Activated CD8-positive, alpha-beta T cell treated with anti-CD3 and anti-CD28 coated beads, Interleukin-2, amount 10 ng/mL, durations not matched to agents 7 days and 5 days (primary cell): ENCODE measurements at regions not wholly inside any gene's neighbourhood (a gene's known extent, or its start where the extent isn't known, plus 50 kb on each side); places are given as distances from the start of the nearest gene placed in this dataset.

Source experiments
- ATAC-seq: fragments of 150-1000 bp; cut with Tn5 transposase; one replicate; pipeline ENCODE4 v1.10.0; 2021; ENCODE audit warnings: moderate library complexity
- CTCF ChIA-PET: fragments of 350-600 bp; sonication (Branson Sonifier 250); formaldehyde crosslinking; loops from one replicate; lab custom pipeline; 2021; ENCODE audit warnings: antibody characterized with exemption; lab: Charles Lee
- POLR2A ChIA-PET: fragments of 350-600 bp; sonication (Branson Sonifier 250); formaldehyde crosslinking; loops from one replicate; lab custom pipeline; 2021; ENCODE audit warnings: antibody characterized with exemption; lab: Charles Lee
- DNase-seq: peaks from one replicate; pipeline ENCODE4 v3.0.0-alpha.2; 2020
- H3K27ac Mint-ChIP-seq: one replicate; pipeline ENCODE4 v1.8.0; 2021; ENCODE audit warnings: mild to moderate bottlenecking, mixed read lengths
- H3K27me3 Mint-ChIP-seq: one replicate; pipeline ENCODE4 v1.8.0; 2021; ENCODE audit warnings: low read depth, mixed read lengths
- H3K36me3 Mint-ChIP-seq: one replicate; pipeline ENCODE4 v1.8.0; 2021; ENCODE audit warnings: low read depth, mixed read lengths
- H3K4me1 Mint-ChIP-seq: one replicate; pipeline ENCODE4 v1.8.0; 2021; ENCODE audit warnings: low read depth, mixed read lengths
- H3K4me3 Mint-ChIP-seq: one replicate; pipeline ENCODE4 v1.8.0; 2021; ENCODE audit warnings: mild to moderate bottlenecking, mixed read lengths
- H3K9me3 Mint-ChIP-seq: one replicate; pipeline ENCODE4 v1.8.0; 2022; ENCODE audit warnings: mixed read lengths; ENCODE audit not compliant: insufficient read depth

DNA sequence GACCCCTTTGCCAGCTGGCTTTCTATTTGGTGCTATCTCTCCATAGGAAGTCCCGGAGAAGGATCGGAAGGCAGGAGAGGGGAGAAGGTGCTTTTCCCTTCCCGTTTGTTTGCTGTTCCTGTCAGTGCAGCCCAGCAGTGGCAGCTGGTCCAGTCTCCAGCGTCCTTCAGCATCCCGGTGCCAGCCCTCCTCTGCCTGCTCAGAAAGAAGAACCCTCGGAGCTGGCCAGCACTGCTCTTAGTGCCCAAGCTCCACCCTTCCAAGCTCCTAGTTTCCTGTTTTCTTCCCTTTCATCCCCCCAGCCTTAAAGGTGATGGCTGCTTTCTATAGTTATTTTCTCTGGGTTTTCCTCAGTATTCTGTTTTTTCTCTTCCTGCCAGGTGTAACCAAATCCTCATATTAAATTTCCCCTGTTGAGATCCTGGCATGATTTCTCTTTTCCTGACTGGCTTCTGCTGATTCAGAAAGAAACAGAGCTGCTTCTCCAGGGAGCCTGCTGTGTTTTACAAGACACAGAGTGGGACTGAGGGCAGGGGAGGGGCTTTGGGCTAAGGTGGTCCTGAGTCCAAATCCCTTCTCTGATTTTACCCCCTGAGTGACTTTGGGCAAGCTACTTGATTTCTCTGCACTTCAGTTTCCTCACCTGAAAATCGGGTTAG, 186.8 kb downstream of the COPRS start:
- no peaks in the 10 kb centered on the region for H3K9me3 Mint-ChIP-seq
- peaks cover 5% of the 10 kb centered on the region for H3K4me1 Mint-ChIP-seq
- POLR2A ChIA-PET = interaction anchor here (0.7 kb wide), 1 partner anchor 128 kb away, joined by 3 read pairs; no protein-coding TSS in a partner anchor
- H3K27ac Mint-ChIP-seq = no peak overlapping the region
- H3K27me3 Mint-ChIP-seq = peaks cover 23% of the 10 kb centered on the region
- no peak overlapping the region for H3K4me3 Mint-ChIP-seq
- no peak for ATAC-seq
- H3K36me3 Mint-ChIP-seq = no peaks in the 10 kb centered on the region
- no peak for DNase-seq
- CTCF ChIA-PET = no interaction called here

DNA sequence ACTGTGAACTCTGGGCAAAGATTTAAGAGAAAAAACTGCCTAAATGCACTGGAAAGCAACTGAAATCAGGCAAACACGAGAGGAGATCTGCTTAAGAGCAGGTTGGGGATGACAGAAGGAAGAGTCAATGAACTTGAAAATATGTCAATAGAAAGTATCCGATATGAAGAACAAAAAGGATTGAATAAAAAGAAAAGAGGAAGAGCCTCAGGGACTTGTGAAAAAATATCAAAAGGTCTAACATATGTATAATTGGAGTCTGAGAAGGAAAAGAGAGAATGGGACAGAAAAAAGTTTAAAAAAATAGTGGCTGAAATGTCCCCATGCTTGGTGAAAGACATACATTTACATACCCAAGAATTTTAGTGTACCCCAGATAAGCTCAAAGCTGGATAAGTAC, 195.5 kb downstream of the COPRS start:
- Mint-ChIP-seq H3K27ac (no peak overlapping the region), H3K36me3 (no peaks in the 10 kb centered on the region), H3K4me1 (no peaks in the 10 kb centered on the region), H3K9me3 (no peaks in the 10 kb centered on the region), H3K27me3 (peaks cover 30% of the 10 kb centered on the region), H3K4me3 (no peak overlapping the region)
- DNase-seq (no peak), ATAC-seq (no peak)
- POLR2A ChIA-PET = no interaction called here
- CTCF ChIA-PET = no interaction called here

DNA sequence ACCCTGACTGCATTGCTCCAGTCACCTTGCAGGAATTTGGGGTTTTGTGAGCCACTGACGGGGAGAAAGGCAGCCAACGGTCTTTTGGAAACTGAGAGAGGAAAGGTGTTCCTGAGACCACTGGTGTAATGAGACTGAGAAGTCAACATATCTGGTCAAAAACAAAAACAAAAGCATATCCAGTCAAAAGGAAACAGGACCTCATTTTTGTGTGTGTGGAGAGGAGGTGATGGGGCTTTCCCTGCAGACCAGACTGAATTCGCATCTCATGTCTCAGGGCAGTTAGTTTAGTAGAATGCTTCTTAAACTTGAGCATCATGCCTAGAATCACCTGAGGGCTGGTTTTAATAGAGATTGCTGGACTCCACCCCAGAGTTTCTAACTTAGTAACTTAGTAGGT, 198.4 kb downstream of the COPRS start:
- DNase-seq (no peak), ATAC-seq (no peak)
- H3K27ac Mint-ChIP-seq = no peak overlapping the region
- H3K36me3 Mint-ChIP-seq = no peaks in the 10 kb centered on the region
- ChIA-PET POLR2A (no interaction called here), CTCF (no interaction called here)
- no peak overlapping the region for H3K4me3 Mint-ChIP-seq
- no peaks in the 10 kb centered on the region for H3K4me1 Mint-ChIP-seq
- H3K27me3 Mint-ChIP-seq = peaks cover 20% of the 10 kb centered on the region
- H3K9me3 Mint-ChIP-seq = no peaks in the 10 kb centered on the region

DNA sequence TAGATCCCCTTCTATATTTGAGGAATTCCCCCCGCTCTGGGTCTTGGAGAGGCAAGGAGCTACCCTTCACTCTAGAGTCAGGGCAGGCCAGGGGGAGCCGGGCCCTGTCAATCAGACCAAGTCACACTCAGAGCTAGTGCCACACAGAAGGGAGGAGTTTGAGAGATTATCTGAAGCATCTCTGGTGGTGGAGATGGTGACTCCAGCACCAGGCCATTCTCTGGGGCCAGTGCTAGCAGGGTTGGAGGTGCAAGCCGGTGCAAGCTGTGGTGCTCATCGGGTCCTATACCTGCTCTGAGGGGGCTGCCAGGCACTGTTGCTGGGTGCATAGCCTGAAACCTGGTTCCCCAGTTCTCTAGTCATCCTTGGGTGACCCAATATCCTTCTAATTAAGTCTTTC, 201.2 kb downstream of the COPRS start:
- ChIA-PET CTCF (no interaction called here), POLR2A (interaction anchor here (0.5 kb wide), 1 partner anchor 197 kb away, joined by 3 read pairs; no protein-coding TSS in a partner anchor)
- ATAC-seq = no peak
- Mint-ChIP-seq H3K27me3 (peaks cover 19% of the 10 kb centered on the region), H3K4me1 (peaks cover 6% of the 10 kb centered on the region), H3K27ac (no peak overlapping the region), H3K4me3 (no peak overlapping the region), H3K9me3 (no peaks in the 10 kb centered on the region), H3K36me3 (no peaks in the 10 kb centered on the region)
- no peak for DNase-seq

DNA sequence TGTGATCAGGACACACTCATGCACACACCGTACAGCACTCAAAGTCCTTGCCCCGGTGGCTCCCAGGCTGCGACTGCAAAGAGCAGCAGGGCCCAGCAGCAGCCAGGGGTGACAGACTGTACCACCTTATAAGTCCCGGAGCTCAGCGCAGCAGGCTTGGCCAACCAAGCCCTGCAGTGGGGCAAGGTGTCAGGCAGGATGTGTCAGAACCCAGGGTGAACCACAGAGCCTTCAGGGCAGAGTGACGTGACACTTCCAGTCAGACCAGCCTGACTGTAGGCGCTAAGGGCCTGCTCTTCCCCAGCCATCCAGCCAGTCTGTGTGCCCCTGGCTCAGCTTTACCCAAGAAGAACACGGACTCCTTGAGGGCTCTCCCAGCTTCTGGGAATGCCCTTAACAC, 204.1 kb downstream of the COPRS start:
- no peaks in the 10 kb centered on the region for H3K36me3 Mint-ChIP-seq
- CTCF ChIA-PET = no interaction called here
- POLR2A ChIA-PET = no interaction called here
- no peak overlapping the region for H3K4me3 Mint-ChIP-seq
- H3K4me1 Mint-ChIP-seq = peaks cover 6% of the 10 kb centered on the region
- peak; percentile 63 for ATAC-seq
- H3K27ac Mint-ChIP-seq = peak overlapping the region; percentile 23
- H3K27me3 Mint-ChIP-seq = peaks cover 15% of the 10 kb centered on the region
- peak; percentile 50 for DNase-seq
- H3K9me3 Mint-ChIP-seq = no peaks in the 10 kb centered on the region

DNA sequence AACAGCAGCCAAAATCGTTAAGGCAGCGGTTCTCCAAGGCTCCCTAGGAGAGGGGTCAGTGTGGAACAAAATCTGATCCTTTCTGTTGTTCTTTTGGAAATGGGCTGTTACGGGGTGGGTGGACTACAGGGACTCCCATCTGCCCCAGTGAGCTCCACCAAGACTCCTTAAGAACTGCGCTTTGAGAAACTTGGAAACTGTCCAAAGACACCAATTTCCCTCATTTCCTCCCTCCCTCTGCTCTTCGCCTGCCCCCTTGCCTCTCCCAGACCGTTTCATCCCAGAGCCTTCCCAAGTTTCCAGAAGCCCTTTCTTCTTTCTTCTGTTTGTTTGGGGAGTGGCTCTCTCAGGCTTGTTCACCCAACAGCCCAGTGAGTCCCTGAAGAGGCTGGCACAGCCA, 205.4 kb downstream of the COPRS start:
- no peak for ATAC-seq
- ChIA-PET POLR2A (no interaction called here), CTCF (no interaction called here)
- Mint-ChIP-seq H3K9me3 (no peaks in the 10 kb centered on the region), H3K27me3 (peaks cover 11% of the 10 kb centered on the region), H3K4me3 (no peak overlapping the region), H3K4me1 (peaks cover 6% of the 10 kb centered on the region), H3K27ac (no peak overlapping the region), H3K36me3 (no peaks in the 10 kb centered on the region)
- no peak for DNase-seq

DNA sequence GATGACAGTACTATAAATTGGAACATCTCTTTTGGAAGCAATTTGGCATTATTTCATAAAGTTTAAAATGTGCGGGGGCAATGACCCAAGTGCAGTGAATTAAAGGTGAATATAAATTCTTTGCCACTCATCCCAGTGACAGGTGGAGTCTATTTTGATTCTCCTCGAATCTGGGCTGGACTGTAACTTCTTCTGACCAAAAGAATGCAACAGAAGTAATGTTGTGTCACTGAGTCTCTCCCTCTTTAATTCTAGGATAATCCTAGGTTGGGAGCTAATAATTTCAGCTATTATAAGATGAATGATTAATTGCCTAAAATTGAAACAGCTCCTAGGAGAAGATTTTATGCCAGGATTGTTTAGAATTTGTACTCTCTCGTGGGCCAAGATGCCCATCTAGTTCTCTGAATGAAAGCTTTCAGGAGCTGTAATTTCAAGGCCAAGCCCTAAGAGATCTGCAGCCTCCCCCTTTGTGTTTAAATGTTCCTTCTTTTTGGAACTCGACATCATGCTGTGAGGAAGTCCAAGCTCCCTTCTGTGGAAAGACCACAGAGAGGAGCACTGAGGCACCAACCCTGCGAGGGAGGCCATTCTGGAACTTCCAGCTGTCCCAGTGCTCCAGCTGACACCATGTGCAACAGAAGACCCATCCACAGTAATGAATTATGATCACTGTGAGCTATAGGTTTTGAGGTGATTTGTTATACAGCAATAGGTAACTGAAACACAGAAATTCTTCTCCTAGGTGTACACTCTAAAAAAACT, 208.1 kb downstream of the COPRS start:
- no peaks in the 10 kb centered on the region for H3K9me3 Mint-ChIP-seq
- DNase-seq (no peak), ATAC-seq (no peak)
- H3K36me3 Mint-ChIP-seq = no peaks in the 10 kb centered on the region
- no peak overlapping the region for H3K4me3 Mint-ChIP-seq
- no peaks in the 10 kb centered on the region for H3K27me3 Mint-ChIP-seq
- ChIA-PET CTCF (no interaction called here), POLR2A (no interaction called here)
- peaks cover 6% of the 10 kb centered on the region for H3K4me1 Mint-ChIP-seq
- H3K27ac Mint-ChIP-seq = no peak overlapping the region

DNA sequence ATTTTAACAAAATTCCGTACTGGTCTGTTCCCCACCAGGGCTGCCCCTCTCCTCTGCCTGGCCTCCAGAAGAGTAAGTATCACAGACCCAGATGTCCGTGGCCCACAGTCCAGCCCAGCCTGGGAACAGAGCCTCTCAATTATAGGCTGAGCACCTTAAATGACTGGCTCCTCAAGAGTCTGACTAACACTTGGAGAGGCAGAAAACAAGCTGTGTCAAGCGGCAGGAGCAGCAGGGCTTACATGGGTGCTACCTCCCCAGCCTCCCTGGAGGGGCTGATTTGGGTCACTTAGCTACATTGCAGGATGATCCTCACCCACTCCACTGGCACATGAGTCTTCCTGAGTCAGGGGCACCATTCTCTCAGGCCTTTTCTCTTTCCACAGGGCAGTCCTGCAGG, 209.7 kb downstream of the COPRS start:
- H3K36me3 Mint-ChIP-seq = no peaks in the 10 kb centered on the region
- CTCF ChIA-PET = no interaction called here
- DNase-seq (no peak), ATAC-seq (no peak)
- H3K27me3 Mint-ChIP-seq = no peaks in the 10 kb centered on the region
- H3K4me3 Mint-ChIP-seq = no peak overlapping the region
- no peak overlapping the region for H3K27ac Mint-ChIP-seq
- no peaks in the 10 kb centered on the region for H3K4me1 Mint-ChIP-seq
- POLR2A ChIA-PET = no interaction called here
- H3K9me3 Mint-ChIP-seq = no peaks in the 10 kb centered on the region

DNA sequence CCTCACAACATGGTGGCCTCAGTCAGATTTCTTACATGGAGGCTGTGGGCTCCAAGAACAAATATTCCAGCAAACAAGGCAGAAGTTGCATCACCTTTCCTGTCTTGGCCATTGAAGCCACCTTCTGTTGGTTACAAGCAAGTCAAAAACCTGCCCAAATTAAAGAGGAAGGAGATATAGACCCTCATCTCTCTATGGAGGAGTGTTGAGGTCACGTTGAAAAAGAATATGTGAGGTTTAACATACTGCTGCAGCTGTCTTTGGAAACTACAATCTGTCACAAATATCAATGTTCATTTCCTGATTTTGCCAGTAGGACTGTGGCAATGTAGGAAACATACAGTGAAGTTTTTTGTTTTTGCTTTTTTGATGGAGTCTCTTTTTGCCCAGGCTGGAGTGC, 211.4 kb downstream of the COPRS start:
- DNase-seq (no peak), ATAC-seq (no peak)
- Mint-ChIP-seq H3K27me3 (no peaks in the 10 kb centered on the region), H3K9me3 (no peaks in the 10 kb centered on the region), H3K4me1 (no peaks in the 10 kb centered on the region), H3K4me3 (no peak overlapping the region), H3K36me3 (no peaks in the 10 kb centered on the region), H3K27ac (no peak overlapping the region)
- CTCF ChIA-PET = no interaction called here
- POLR2A ChIA-PET = no interaction called here

DNA sequence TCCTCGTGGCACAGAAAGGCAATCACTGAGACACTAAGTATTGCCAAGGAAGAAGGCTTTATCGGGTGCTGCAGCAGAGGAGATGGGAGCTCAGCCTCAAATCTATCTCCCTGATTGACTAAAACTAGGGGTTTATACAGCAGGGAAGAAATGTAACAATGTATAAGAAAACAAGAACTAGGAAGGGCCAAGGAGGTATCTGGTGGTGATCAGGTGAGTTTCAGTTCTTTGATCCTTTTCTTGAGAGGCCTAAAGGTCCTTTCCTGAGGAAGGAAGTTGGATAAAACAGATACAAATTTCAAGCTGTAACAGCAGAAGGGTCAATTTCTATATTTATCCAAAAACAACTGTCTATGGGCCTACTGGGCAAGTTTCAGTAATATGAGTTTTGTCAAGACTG, 212.4 kb downstream of the COPRS start:
- no peak overlapping the region for H3K4me3 Mint-ChIP-seq
- H3K36me3 Mint-ChIP-seq = no peaks in the 10 kb centered on the region
- POLR2A ChIA-PET = no interaction called here
- DNase-seq (no peak), ATAC-seq (no peak)
- H3K4me1 Mint-ChIP-seq = no peaks in the 10 kb centered on the region
- CTCF ChIA-PET = no interaction called here
- no peaks in the 10 kb centered on the region for H3K27me3 Mint-ChIP-seq
- no peak overlapping the region for H3K27ac Mint-ChIP-seq
- H3K9me3 Mint-ChIP-seq = no peaks in the 10 kb centered on the region

DNA sequence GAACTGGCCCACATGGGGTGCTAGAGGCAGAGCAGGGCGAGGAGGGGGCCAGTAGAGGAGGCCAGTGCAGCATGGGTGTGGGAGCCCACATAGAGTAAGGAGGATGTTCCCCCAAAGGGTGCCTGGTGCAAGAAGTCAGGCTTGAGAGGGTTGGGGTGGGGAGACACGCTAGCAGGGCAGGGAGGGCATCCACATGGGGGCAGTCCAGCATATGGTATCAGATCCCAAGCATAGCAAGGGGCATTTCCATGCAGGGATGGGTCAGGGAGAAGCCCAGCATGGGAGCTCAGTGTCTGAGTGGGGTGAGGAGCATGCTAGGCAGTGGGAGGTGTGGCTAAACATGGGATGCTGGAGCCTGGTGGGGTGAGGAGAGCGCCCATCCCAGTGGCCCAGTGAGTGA, 213.7 kb downstream of the COPRS start:
- H3K4me3 Mint-ChIP-seq = no peak overlapping the region
- CTCF ChIA-PET = no interaction called here
- POLR2A ChIA-PET = no interaction called here
- DNase-seq (no peak), ATAC-seq (no peak)
- H3K4me1 Mint-ChIP-seq = no peaks in the 10 kb centered on the region
- no peaks in the 10 kb centered on the region for H3K36me3 Mint-ChIP-seq
- no peaks in the 10 kb centered on the region for H3K9me3 Mint-ChIP-seq
- H3K27me3 Mint-ChIP-seq = no peaks in the 10 kb centered on the region
- H3K27ac Mint-ChIP-seq = no peak overlapping the region

DNA sequence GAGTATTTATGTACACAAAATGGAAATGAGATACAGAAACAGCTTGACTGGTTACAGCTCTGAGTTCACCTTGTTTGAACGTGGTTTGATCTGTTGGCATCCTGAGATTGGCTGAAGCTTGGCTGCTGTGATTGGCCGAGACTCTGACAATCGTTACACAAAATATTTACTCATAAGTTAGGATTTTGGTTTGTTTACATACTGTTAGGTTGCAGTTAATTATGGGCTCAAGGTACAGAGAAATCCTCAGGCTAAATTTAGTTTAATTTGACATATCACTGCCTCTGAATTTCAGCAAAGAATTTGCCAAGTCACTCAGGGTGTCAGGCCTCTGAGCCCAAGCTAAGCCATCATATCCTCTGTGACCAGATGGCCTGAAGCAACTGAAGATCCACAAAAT, 227.3 kb downstream of the COPRS start:
- CTCF ChIA-PET = no interaction called here
- peaks cover 28% of the 10 kb centered on the region for H3K27me3 Mint-ChIP-seq
- DNase-seq (no peak), ATAC-seq (no peak)
- H3K4me1 Mint-ChIP-seq = no peaks in the 10 kb centered on the region
- no peak overlapping the region for H3K27ac Mint-ChIP-seq
- no peaks in the 10 kb centered on the region for H3K9me3 Mint-ChIP-seq
- no peak overlapping the region for H3K4me3 Mint-ChIP-seq
- H3K36me3 Mint-ChIP-seq = no peaks in the 10 kb centered on the region
- POLR2A ChIA-PET = no interaction called here
